Loucy (cell line): ENCODE measurements at regions not wholly inside any gene's neighbourhood (a gene's known extent, or its start where the extent isn't known, plus 50 kb on each side); places are given as distances from the start of the nearest gene placed in this dataset.

Experiments used
- H2AFZ ChIP-seq: fragments of 200-600 bp; sonication (generic); 2 replicates; pipeline ENCODE4 v1.6.0; 2016; ENCODE audit warnings: antibody characterized with exemption, mild to moderate bottlenecking, low read length, moderate library complexity
- H3F3A ChIP-seq: fragments of 200-600 bp; 2 replicates; pipeline ENCODE4 v1.6.0; 2016; ENCODE audit warnings: antibody characterized with exemption, low read depth, mild to moderate bottlenecking
- H3K27me3 ChIP-seq: fragments of 200-600 bp; sonication (generic); 2 replicates; pipeline ENCODE4 v1.6.1; 2014; ENCODE audit warnings: low read length, mild to moderate bottlenecking; ENCODE audit not compliant: insufficient read depth, poor library complexity, severe bottlenecking
- H3K36me3 ChIP-seq: fragments of 200-600 bp; sonication (generic); 2 replicates; pipeline ENCODE4 v1.6.1; 2016; ENCODE audit warnings: low read length; ENCODE audit not compliant: insufficient read depth
- H3K4me1 ChIP-seq: fragments of 200-600 bp; sonication (generic); 2 replicates; pipeline ENCODE4 v1.5.1; 2014; ENCODE audit warnings: low read length, mild to moderate bottlenecking; ENCODE audit not compliant: insufficient read depth, poor library complexity, severe bottlenecking
- H3K4me2 ChIP-seq: fragments of 200-600 bp; sonication (generic); 2 replicates; pipeline ENCODE4 v1.6.0; 2014; ENCODE audit warnings: antibody characterized with exemption, low read length, low read depth, mild to moderate bottlenecking; ENCODE audit not compliant: poor library complexity, severe bottlenecking
- H3K4me3 ChIP-seq: fragments of 200-600 bp; sonication (generic); 2 replicates; pipeline ENCODE4 v1.5.1; 2014; ENCODE audit warnings: low read length, mild to moderate bottlenecking, mixed read lengths; ENCODE audit not compliant: poor library complexity, severe bottlenecking
- H3K79me2 ChIP-seq: fragments of 200-600 bp; sonication (generic); 2 replicates; pipeline ENCODE4 v1.6.1; 2014; ENCODE audit warnings: low read length; ENCODE audit not compliant: insufficient read depth
- H3K9ac ChIP-seq: fragments of 200-600 bp; sonication (generic); 2 replicates; pipeline ENCODE4 v1.6.0; 2014; ENCODE audit warnings: mild to moderate bottlenecking, low read depth, low read length, moderate library complexity; ENCODE audit not compliant: poor library complexity, severe bottlenecking
- H3K9me2 ChIP-seq: fragments of 200-600 bp; sonication (generic); replicated peaks from 2 replicates; pipeline ENCODE4 v1.6.1; 2016; ENCODE audit warnings: low read depth, low read length, mixed read lengths
- H3K9me3 ChIP-seq: fragments of 200-600 bp; sonication (generic); 2 replicates; pipeline ENCODE4 v1.6.1; 2014; ENCODE audit warnings: mild to moderate bottlenecking, antibody characterized with exemption, low read length, low read depth; ENCODE audit not compliant: insufficient read depth
- H4K20me1 ChIP-seq: fragments of 200-600 bp; sonication (generic); 2 replicates; pipeline ENCODE4 v1.6.0; 2014; ENCODE audit warnings: antibody characterized with exemption, low read length, mild to moderate bottlenecking; ENCODE audit not compliant: insufficient read depth, poor library complexity, severe bottlenecking
- EZH2phosphoT487 ChIP-seq: fragments of 200-600 bp; IDR thresholded peaks from 2 replicates; pipeline ENCODE4 v1.6.1; 2018; ENCODE audit warnings: antibody characterized with exemption, mild to moderate bottlenecking, moderate library complexity, borderline replicate concordance
- TF ChIP-seq, protein P1 (sequence below): fragments of 200-600 bp; sonication (generic); conservative IDR thresholded peaks from 2 replicates; pipeline ENCODE4 v1.5.1; 2014; ENCODE audit warnings: mild to moderate bottlenecking, antibody characterized with exemption, low read length

DNA sequence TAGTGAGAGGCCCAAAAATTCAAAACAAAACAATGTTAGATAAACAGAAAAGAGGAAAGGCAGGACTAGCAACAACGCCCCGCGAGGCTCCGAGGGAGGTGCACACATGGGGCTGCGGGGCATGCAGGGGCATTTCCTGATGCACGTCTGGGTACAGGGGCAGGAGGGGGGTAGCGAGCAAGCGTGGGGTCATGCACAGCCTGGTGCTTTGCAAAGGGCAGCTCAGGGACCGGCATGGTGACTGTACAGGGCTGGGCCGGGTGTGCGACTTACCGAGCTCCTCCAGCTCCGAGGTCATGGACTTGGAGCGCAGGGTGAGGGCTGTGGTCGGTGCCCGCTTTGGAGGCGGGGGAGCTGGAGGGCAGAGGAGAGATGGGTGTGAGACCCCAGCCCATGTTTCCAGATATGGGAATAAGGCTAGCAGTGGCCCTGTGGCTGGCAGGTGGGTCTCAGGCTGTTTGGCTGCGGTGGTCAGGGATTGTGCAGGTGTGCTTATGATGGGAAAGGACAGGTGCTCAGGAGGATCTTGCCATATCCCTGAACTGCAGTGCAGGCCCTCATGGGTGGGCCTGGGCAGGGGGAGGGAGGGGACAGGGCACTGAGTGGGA is 103.7 kb downstream of the CTTN start:
- Histone ChIP-seq H3K4me3 (no peak overlapping the region), H3K79me2 (no peaks in the 10 kb centered on the region)
- TF ChIP-seq, protein P1, sequence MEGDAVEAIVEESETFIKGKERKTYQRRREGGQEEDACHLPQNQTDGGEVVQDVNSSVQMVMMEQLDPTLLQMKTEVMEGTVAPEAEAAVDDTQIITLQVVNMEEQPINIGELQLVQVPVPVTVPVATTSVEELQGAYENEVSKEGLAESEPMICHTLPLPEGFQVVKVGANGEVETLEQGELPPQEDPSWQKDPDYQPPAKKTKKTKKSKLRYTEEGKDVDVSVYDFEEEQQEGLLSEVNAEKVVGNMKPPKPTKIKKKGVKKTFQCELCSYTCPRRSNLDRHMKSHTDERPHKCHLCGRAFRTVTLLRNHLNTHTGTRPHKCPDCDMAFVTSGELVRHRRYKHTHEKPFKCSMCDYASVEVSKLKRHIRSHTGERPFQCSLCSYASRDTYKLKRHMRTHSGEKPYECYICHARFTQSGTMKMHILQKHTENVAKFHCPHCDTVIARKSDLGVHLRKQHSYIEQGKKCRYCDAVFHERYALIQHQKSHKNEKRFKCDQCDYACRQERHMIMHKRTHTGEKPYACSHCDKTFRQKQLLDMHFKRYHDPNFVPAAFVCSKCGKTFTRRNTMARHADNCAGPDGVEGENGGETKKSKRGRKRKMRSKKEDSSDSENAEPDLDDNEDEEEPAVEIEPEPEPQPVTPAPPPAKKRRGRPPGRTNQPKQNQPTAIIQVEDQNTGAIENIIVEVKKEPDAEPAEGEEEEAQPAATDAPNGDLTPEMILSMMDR: no peak
- no peak for TF ChIP-seq EZH2phosphoT487

DNA sequence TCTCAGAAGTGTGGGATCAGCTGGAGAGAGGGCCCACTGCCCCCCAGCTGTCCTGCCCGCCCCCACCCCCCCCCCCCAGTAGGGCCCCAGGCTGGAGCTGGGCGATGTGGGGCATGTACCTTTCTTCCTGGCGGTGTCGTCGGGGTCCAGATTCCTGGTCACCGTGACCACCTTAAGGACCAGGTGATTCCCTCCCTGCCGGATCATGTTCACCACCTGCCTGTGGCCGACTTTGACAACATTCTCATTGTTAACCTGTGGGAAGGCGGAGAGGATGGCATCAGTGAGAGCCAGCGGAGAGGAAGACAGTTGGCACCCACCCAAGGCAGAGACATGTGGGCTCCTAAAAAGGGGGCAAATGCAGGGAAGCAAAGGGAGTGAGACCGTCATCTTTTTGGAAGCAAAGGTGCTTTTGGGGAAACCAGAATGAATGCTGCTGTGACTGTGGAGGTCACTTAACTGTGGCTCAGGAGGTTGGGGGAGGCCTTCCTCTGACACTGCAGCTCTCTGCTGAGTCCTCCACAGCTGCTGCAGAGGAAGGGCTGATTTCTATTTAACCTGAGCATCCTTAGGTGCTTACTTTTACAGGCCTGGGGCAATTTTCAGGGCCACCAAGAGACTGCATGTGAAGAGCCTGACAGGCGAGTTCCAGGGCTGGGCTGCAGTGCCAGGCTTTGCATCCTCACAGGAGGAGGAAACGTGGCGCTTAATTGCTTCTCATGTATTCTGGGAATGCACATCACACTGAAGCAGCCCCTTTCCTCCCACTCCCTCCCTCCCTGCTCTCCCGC is 104.5 kb downstream of the CTTN start:
- H4K20me1 ChIP-seq: no peaks in the 10 kb centered on the region
- peaks cover 2% of the 10 kb centered on the region; the same call in 1 of the 2 replicates for H3K9me3 ChIP-seq
- no peak overlapping the region for H3K9ac ChIP-seq
- no peaks in the 10 kb centered on the region for H3K27me3 ChIP-seq
- no peaks in the 10 kb centered on the region for H3K36me3 ChIP-seq
- H2AFZ ChIP-seq: no peak overlapping the region
- H3F3A ChIP-seq: no peaks in the 10 kb centered on the region
- H3K79me2 ChIP-seq: no peaks in the 10 kb centered on the region
- no peaks in the 10 kb centered on the region for H3K4me1 ChIP-seq
- no peak overlapping the region for H3K4me3 ChIP-seq
- no peak overlapping the region for H3K4me2 ChIP-seq
- no peak for TF ChIP-seq EZH2phosphoT487
- TF ChIP-seq, protein P1: no peak
- no peaks in the 10 kb centered on the region for H3K9me2 ChIP-seq

More for the DNA sequence above, 103.7 kb downstream of the CTTN start:
- Histone ChIP-seq H4K20me1 (no peaks in the 10 kb centered on the region), H3F3A (no peaks in the 10 kb centered on the region), H3K9ac (no peak overlapping the region), H2AFZ (no peak overlapping the region), H3K27me3 (no peaks in the 10 kb centered on the region), H3K4me1 (no peaks in the 10 kb centered on the region), H3K9me3 (peaks cover 3% of the 10 kb centered on the region; the same call in 1 of the 2 replicates), H3K36me3 (no peaks in the 10 kb centered on the region), H3K4me2 (no peak overlapping the region), H3K9me2 (no peaks in the 10 kb centered on the region)

DNA sequence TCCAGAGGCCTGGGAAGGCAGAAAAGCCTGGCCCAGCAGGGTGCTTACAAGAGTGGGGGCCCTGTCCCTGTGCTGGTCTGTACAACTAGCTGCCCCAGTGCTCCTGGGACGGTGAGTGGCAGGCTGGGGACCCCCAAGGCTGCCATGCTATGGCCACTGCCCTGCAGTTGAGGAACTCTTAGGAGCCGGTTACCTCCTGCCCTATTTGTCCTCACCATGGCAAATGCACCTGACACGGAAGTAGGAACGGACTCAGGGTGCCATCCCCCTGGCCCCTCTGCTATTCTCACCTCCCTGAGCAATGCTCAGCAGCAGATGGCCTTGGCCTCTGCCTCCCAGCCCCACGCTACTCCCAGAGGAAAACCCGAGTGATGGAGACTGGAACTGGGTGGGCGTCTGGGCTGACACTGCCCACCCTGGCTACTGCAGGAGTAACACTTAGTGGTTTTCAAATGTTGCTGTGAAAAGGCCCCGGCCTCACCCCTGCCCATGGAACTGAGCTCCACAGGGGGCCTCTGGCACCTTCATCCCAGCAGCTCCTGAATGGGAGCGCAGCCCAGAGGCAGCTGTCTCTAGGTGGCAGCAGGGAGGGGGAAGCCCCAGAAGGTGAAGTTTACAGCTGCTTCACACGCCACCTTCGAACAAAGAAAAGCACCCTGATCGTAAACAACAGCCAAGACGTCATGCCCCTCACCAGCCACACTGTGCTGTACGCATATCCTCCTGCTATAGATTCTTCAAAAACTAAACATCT is 105.3 kb downstream of the CTTN start:
- H3K27me3 ChIP-seq: no peaks in the 10 kb centered on the region
- peaks cover 4% of the 10 kb centered on the region; the same call in 1 of the 2 replicates for H3K9me3 ChIP-seq
- H3K4me2 ChIP-seq: no peak overlapping the region
- no peak for TF ChIP-seq EZH2phosphoT487
- TF ChIP-seq, protein P1: no peak
- H3K9me2 ChIP-seq: no peaks in the 10 kb centered on the region
- no peaks in the 10 kb centered on the region for H4K20me1 ChIP-seq
- H3F3A ChIP-seq: no peaks in the 10 kb centered on the region
- H3K36me3 ChIP-seq: no peaks in the 10 kb centered on the region
- H3K4me3 ChIP-seq: no peak overlapping the region
- no peaks in the 10 kb centered on the region for H3K79me2 ChIP-seq
- H3K4me1 ChIP-seq: no peaks in the 10 kb centered on the region
- H2AFZ ChIP-seq: no peak overlapping the region
- H3K9ac ChIP-seq: no peak overlapping the region
